ENCODE measurements at regions not wholly inside any gene's neighbourhood (a gene's known extent, or its start where the extent isn't known, plus 50 kb on each side); places are given as distances from the start of the nearest gene placed in this dataset.

- no peak for TF ChIP-seq CTCF (IDR thresholded peaks at IDR 0.05 in 4 of 5, conservative IDR thresholded peaks at IDR 0.05 in 1 of 5)
- no peak for TF ChIP-seq POLR2A (IDR thresholded peaks at IDR 0.05)
Observed at GRCh38 chr22:27635852-27636251, 165.7 kb downstream of the MN1 start.

Data from gastrocnemius medialis (tissue), 4 donors.